Activated gamma-delta T cell treated with anti-CD3 and anti-CD28 coated beads, Interleukin-2, amount 50 U/mL, for 16 hours (primary cell): ENCODE measurements at regions not wholly inside any gene's neighbourhood (a gene's known extent, or its start where the extent isn't known, plus 50 kb on each side); places are given as distances from the start of the nearest gene placed in this dataset.
"Not testable (repeated sequence)": the region's sequence is repeated elsewhere in the genome, so short reads cannot be mapped to it uniquely, and the experiment has no call there.

Source experiments
- DNase-seq: peaks from one replicate; pipeline ENCODE4 v3.0.0-alpha.2; 2020; ENCODE audit warnings: low read depth

- DNase-seq: not testable (repeated sequence)
These were observed 479.7 kb downstream of the TMEM121 start for GRCh38 chr14:106006043-106006442.

GRCh38 chr14:106006716-106007115 is 480.3 kb downstream of the TMEM121 start:
- not testable (repeated sequence) for DNase-seq

- DNase-seq: no peak
These were observed 484.4 kb downstream of the TMEM121 start for GRCh38 chr14:106010783-106011182.

GRCh38 chr14:106011631-106012360 is 485.4 kb downstream of the TMEM121 start:
- peak; percentile 79 for DNase-seq

GRCh38 chr14:106012361-106012725 is 486.0 kb downstream of the TMEM121 start:
- DNase-seq: not testable (repeated sequence)

GRCh38 chr14:106013879-106014376 is 487.5 kb downstream of the TMEM121 start:
- no peak for DNase-seq

GRCh38 chr14:106017952-106018351 is 491.6 kb downstream of the TMEM121 start:
- not testable (repeated sequence) for DNase-seq

GRCh38 chr14:106021832-106022231 is 495.4 kb downstream of the TMEM121 start:
- DNase-seq: no peak

- DNase-seq: not testable (repeated sequence)
These were observed 496.3 kb downstream of the TMEM121 start for GRCh38 chr14:106022648-106023047.

- DNase-seq: no peak
These were observed 497.0 kb downstream of the TMEM121 start for GRCh38 chr14:106023411-106023810.

GRCh38 chr14:106024983-106025604 is 498.7 kb downstream of the TMEM121 start:
- DNase-seq: peak; percentile 38

GRCh38 chr14:106026026-106026425 is 499.6 kb downstream of the TMEM121 start:
- no peak for DNase-seq

GRCh38 chr14:106027759-106028158 is 501.4 kb downstream of the TMEM121 start:
- not testable (repeated sequence) for DNase-seq

- DNase-seq: no peak
These were observed 503.6 kb downstream of the TMEM121 start for GRCh38 chr14:106029959-106030358.

- no peak for DNase-seq
These were observed 511.0 kb downstream of the TMEM121 start for GRCh38 chr14:106037380-106037779.

GRCh38 chr14:106038263-106038662 is 511.9 kb downstream of the TMEM121 start:
- DNase-seq: no peak

GRCh38 chr14:106039400-106039799 is 513.0 kb downstream of the TMEM121 start:
- DNase-seq: peak; percentile 30

GRCh38 chr14:106044515-106044914 is 518.1 kb downstream of the TMEM121 start:
- DNase-seq: no peak

GRCh38 chr14:106044949-106045596 is 518.7 kb downstream of the TMEM121 start:
- DNase-seq: peak; percentile 72

GRCh38 chr14:106051796-106052195 is 525.4 kb downstream of the TMEM121 start:
- no peak for DNase-seq

GRCh38 chr14:106055289-106055688 is 528.9 kb downstream of the TMEM121 start:
- DNase-seq: no peak

- no peak for DNase-seq
These were observed 532.0 kb downstream of the TMEM121 start for GRCh38 chr14:106058342-106058741.
